ENCODE measurements at regions not wholly inside any gene's neighbourhood (a gene's known extent, or its start where the extent isn't known, plus 50 kb on each side); places are given as distances from the start of the nearest gene placed in this dataset.

DNA sequence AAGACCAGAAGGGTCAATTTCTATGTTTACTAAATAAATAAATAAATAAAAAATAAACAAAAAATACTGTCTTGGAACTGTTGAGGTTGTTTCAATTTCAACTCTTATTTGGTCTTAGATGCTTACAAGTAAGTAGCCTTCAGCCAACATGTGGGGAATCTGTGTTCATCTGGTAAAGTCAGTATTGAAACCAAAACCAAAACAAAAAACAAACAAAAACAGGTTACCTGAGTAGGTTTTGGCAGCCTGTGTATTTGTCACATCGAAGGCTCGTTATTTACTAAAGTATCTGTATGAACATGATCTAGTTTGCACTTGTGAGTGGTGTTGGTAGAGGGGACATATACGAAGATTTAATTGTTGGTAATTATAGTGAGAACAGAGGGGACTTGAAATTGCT lies 471.5 kb downstream of the SLITRK5 start:
- ChIA-PET CTCF (no interaction called here), RAD21 (ENCODE audit: low non-redundant PET in 1 of 2, low total read pairs in 2 of 2, uncharacterized antibody in 2 of 2, unreplicated experiment in 2 of 2) (no interaction called here), POLR2A (no interaction called here)
- Histone ChIP-seq H3K9me2 (ENCODE audit: insufficient read depth) (no peaks in the 10 kb centered on the region), H3K4me3 (replicated peaks in 1 of 2; ENCODE audit: low read depth in 1 of 2, low read length in 2 of 2) (no peak overlapping the region), H2AFZ (ENCODE audit: low read depth, low read length, poor library complexity, severe bottlenecking) (no peak overlapping the region), H3K79me2 (ENCODE audit: insufficient read depth, low read length) (no peaks in the 10 kb centered on the region), H3K4me1 (ENCODE audit: control insufficient read depth in 1 of 2, insufficient read depth in 2 of 2, low read length in 2 of 2) (no peaks in the 10 kb centered on the region), H3K36me3 (ENCODE audit: control insufficient read depth in 1 of 2, insufficient read depth in 2 of 2, low read length in 2 of 2) (no peaks in the 10 kb centered on the region), H3K4me2 (ENCODE audit: low read length) (no peak overlapping the region), H3K9me3 (ENCODE audit: control insufficient read depth in 1 of 2, insufficient read depth in 1 of 2, low read depth in 1 of 2, low read length in 2 of 2) (no peaks in the 10 kb centered on the region), H3K27ac (ENCODE audit: low read depth, low read length) (no peak overlapping the region), H3K9ac (ENCODE audit: low read length) (no peak overlapping the region), H4K20me1 (ENCODE audit: insufficient read depth) (no peaks in the 10 kb centered on the region), H3K27me3 (ENCODE audit: insufficient read depth, low read length) (no peaks in the 10 kb centered on the region)
- BruUV-seq (replicated peaks), result no TSS peak
- ATAC-seq (no peak), DNase-seq (ENCODE audit: low read depth, low spot score) (no peak)
- TF ChIP-seq, protein P1, sequence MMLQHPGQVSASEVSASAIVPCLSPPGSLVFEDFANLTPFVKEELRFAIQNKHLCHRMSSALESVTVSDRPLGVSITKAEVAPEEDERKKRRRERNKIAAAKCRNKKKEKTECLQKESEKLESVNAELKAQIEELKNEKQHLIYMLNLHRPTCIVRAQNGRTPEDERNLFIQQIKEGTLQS (IDR thresholded peaks at IDR 0.05), result no peak
- no peak for TF ChIP-seq CEBPB (IDR thresholded peaks at IDR 0.05; ENCODE audit: low read depth)
- TF ChIP-seq CBX3 (IDR thresholded peaks at IDR 0.05; ENCODE audit: low read depth), result no peak
- no peak for TF ChIP-seq SIN3A (IDR thresholded peaks at IDR 0.05; ENCODE audit: low read depth)
- no peak for TF ChIP-seq POLR2AphosphoS5 (IDR thresholded peaks at IDR 0.05; ENCODE audit: low read depth, low read length)
- TF ChIP-seq, protein P2, sequence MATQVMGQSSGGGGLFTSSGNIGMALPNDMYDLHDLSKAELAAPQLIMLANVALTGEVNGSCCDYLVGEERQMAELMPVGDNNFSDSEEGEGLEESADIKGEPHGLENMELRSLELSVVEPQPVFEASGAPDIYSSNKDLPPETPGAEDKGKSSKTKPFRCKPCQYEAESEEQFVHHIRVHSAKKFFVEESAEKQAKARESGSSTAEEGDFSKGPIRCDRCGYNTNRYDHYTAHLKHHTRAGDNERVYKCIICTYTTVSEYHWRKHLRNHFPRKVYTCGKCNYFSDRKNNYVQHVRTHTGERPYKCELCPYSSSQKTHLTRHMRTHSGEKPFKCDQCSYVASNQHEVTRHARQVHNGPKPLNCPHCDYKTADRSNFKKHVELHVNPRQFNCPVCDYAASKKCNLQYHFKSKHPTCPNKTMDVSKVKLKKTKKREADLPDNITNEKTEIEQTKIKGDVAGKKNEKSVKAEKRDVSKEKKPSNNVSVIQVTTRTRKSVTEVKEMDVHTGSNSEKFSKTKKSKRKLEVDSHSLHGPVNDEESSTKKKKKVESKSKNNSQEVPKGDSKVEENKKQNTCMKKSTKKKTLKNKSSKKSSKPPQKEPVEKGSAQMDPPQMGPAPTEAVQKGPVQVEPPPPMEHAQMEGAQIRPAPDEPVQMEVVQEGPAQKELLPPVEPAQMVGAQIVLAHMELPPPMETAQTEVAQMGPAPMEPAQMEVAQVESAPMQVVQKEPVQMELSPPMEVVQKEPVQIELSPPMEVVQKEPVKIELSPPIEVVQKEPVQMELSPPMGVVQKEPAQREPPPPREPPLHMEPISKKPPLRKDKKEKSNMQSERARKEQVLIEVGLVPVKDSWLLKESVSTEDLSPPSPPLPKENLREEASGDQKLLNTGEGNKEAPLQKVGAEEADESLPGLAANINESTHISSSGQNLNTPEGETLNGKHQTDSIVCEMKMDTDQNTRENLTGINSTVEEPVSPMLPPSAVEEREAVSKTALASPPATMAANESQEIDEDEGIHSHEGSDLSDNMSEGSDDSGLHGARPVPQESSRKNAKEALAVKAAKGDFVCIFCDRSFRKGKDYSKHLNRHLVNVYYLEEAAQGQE (IDR thresholded peaks at IDR 0.05; ENCODE audit: low read depth), result no peak
- TF ChIP-seq, protein P3, sequence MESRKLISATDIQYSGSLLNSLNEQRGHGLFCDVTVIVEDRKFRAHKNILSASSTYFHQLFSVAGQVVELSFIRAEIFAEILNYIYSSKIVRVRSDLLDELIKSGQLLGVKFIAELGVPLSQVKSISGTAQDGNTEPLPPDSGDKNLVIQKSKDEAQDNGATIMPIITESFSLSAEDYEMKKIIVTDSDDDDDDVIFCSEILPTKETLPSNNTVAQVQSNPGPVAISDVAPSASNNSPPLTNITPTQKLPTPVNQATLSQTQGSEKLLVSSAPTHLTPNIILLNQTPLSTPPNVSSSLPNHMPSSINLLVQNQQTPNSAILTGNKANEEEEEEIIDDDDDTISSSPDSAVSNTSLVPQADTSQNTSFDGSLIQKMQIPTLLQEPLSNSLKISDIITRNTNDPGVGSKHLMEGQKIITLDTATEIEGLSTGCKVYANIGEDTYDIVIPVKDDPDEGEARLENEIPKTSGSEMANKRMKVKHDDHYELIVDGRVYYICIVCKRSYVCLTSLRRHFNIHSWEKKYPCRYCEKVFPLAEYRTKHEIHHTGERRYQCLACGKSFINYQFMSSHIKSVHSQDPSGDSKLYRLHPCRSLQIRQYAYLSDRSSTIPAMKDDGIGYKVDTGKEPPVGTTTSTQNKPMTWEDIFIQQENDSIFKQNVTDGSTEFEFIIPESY (IDR thresholded peaks at IDR 0.05; ENCODE audit: extremely low read depth, insufficient replicate concordance, low read length), result no peak
- no peak for TF ChIP-seq JUND (IDR thresholded peaks at IDR 0.05)
- no peak for TF ChIP-seq TCF7L2 (IDR thresholded peaks at IDR 0.05; ENCODE audit: borderline replicate concordance, extremely low read depth, insufficient read depth, insufficient read length)
- TF ChIP-seq FOSL1 (IDR thresholded peaks at IDR 0.05; ENCODE audit: low read depth), result no peak
- TF ChIP-seq POLR2A (IDR thresholded peaks at IDR 0.05; ENCODE audit: borderline replicate concordance, extremely low read depth, insufficient read depth, insufficient read length), result no peak
- TF ChIP-seq EZH2phosphoT487 (IDR thresholded peaks at IDR 0.05; ENCODE audit: borderline replicate concordance), result no peak
- TF ChIP-seq RAD21 (IDR thresholded peaks at IDR 0.05; ENCODE audit: low read depth), result no peak
- TF ChIP-seq SRF (IDR thresholded peaks at IDR 0.05; ENCODE audit: low read depth), result no peak
- TF ChIP-seq, protein P4, sequence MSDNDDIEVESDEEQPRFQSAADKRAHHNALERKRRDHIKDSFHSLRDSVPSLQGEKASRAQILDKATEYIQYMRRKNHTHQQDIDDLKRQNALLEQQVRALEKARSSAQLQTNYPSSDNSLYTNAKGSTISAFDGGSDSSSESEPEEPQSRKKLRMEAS (IDR thresholded peaks at IDR 0.05), result no peak
- TF ChIP-seq ELF1 (IDR thresholded peaks at IDR 0.05; ENCODE audit: borderline replicate concordance, low read depth), result no peak
- no peak for TF ChIP-seq YY1 (IDR thresholded peaks at IDR 0.05; ENCODE audit: extremely low read depth, insufficient replicate concordance, low read depth, low read length)
- TF ChIP-seq, protein P5, sequence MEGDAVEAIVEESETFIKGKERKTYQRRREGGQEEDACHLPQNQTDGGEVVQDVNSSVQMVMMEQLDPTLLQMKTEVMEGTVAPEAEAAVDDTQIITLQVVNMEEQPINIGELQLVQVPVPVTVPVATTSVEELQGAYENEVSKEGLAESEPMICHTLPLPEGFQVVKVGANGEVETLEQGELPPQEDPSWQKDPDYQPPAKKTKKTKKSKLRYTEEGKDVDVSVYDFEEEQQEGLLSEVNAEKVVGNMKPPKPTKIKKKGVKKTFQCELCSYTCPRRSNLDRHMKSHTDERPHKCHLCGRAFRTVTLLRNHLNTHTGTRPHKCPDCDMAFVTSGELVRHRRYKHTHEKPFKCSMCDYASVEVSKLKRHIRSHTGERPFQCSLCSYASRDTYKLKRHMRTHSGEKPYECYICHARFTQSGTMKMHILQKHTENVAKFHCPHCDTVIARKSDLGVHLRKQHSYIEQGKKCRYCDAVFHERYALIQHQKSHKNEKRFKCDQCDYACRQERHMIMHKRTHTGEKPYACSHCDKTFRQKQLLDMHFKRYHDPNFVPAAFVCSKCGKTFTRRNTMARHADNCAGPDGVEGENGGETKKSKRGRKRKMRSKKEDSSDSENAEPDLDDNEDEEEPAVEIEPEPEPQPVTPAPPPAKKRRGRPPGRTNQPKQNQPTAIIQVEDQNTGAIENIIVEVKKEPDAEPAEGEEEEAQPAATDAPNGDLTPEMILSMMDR (IDR thresholded peaks at IDR 0.05 in 2 of 3, conservative IDR thresholded peaks at IDR 0.05 in 1 of 3; ENCODE audit: borderline replicate concordance in 1 of 3, insufficient read depth in 1 of 3, low read depth in 2 of 3, low read length in 2 of 3), result no peak
- no peak for TF ChIP-seq EZH2 (IDR thresholded peaks at IDR 0.05)
- intact Hi-C loops (cut with micrococcal nuclease), result no loop called here

Measured in HCT116 (cell line).